ENCODE measurements at regions not wholly inside any gene's neighbourhood (a gene's known extent, or its start where the extent isn't known, plus 50 kb on each side); places are given as distances from the start of the nearest gene placed in this dataset.

GRCh38 chr2:12434630-12435098 lies 282.1 kb upstream of the TRIB2 start:
- Histone ChIP-seq H3K27ac (no peak overlapping the region), H3K4me3 (no peak overlapping the region)
- no peak for DNase-seq (ENCODE audit: low spot score)
- TF ChIP-seq CTCF (IDR thresholded peaks at IDR 0.05) = no peak

GRCh38 chr2:12435430-12436222 lies 281.1 kb upstream of the TRIB2 start:
- no peak for TF ChIP-seq CTCF (IDR thresholded peaks at IDR 0.05)
- DNase-seq (ENCODE audit: low spot score) = no peak

GRCh38 chr2:12436483-12436882 lies 280.3 kb upstream of the TRIB2 start:
- TF ChIP-seq CTCF (IDR thresholded peaks at IDR 0.05) = no peak
- H3K4me3 ChIP-seq = no peak overlapping the region
- no peak overlapping the region for H3K27ac ChIP-seq
- no peak for DNase-seq (ENCODE audit: low spot score)

More at GRCh38 chr2:12435430-12436222, 281.1 kb upstream of the TRIB2 start:
- Histone ChIP-seq H3K4me3 (no peak overlapping the region), H3K27ac (no peak overlapping the region)

GRCh38 chr2:12436935-12437561 lies 279.7 kb upstream of the TRIB2 start:
- Histone ChIP-seq H3K27ac (no peak overlapping the region), H3K4me3 (no peak overlapping the region)
- DNase-seq (ENCODE audit: low spot score) = no peak
- TF ChIP-seq CTCF (IDR thresholded peaks at IDR 0.05) = no peak

GRCh38 chr2:12440731-12441130 lies 276.0 kb upstream of the TRIB2 start:
- Histone ChIP-seq H3K27ac (no peak overlapping the region), H3K4me3 (no peak overlapping the region)
- no peak for DNase-seq (ENCODE audit: low spot score)
- TF ChIP-seq CTCF (IDR thresholded peaks at IDR 0.05) = no peak

- H3K4me3 ChIP-seq = no peak overlapping the region
- H3K27ac ChIP-seq = no peak overlapping the region
- DNase-seq (ENCODE audit: low spot score) = no peak
- no peak for TF ChIP-seq CTCF (IDR thresholded peaks at IDR 0.05)
These were observed 274.8 kb upstream of the TRIB2 start for GRCh38 chr2:12441750-12442475.

Data from coronary artery (tissue), 2 donors.